Erythroblast (primary cell): ENCODE measurements at regions not wholly inside any gene's neighbourhood (a gene's known extent, or its start where the extent isn't known, plus 50 kb on each side); places are given as distances from the start of the nearest gene placed in this dataset.

Experiments used
- DNase-seq, 2 experiments: peaks; one replicate each; lab custom pipeline; 2025; lab: John Stamatoyannopoulos, UW
- GATA1 ChIP-seq: IDR thresholded peaks from 2 replicates; pipeline ENCODE4 v1.6.1; 2011; ENCODE audit warnings: low read depth, mild to moderate bottlenecking, control low read depth, low read length, moderate library complexity
- POLR2A ChIP-seq: IDR thresholded peaks from 2 replicates; pipeline ENCODE4 v1.6.1; 2011; ENCODE audit warnings: mild to moderate bottlenecking, low read length

DNA sequence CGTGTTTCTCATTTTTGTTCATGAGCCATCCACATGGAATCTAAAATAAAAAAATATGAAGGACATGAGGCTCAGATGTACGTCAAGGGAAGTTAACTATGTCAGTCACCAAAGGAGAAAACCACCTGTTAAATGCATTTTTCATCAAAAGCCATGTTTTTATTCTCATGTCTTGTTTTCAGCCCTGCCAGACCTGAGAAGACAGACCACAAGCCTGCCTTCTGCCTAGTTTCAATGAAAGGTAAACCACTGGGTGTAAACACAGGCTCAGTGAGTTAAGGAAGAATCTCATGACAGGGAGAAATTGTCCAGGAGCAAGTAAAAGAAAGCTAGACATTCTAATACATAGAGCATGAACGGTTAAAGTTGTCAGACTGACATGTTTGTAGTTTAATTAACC lies 52.3 kb upstream of the TNIP3 start:
- TF ChIP-seq GATA1 (no peak), POLR2A (no peak)
- no peak for DNase-seq

DNA sequence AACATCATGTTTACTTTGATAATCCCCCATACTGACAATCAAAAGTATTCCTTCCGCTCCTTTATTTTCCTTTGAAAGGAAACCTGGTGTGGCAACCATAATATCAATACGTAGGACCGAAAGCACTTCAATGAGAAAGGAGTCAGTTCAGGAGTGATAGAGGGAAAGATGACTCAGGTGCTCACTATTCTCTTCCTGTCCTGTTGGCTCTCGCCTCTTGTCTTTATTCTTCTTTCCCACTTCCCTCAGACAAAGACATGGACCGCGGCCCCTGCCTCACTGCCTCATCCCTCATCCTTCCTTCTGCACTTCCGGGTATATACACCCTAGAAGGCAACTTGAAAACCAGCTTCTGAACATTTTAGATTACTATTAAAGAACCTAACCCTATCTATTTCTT lies 49.8 kb upstream of the TNIP3 start:
- DNase-seq, result no peak
- TF ChIP-seq POLR2A (no peak), GATA1 (no peak)
